GM12872 (cell line): ENCODE measurements at regions not wholly inside any gene's neighbourhood (a gene's known extent, or its start where the extent isn't known, plus 50 kb on each side); places are given as distances from the start of the nearest gene placed in this dataset.

Source experiments
- TF ChIP-seq, protein P1 (sequence below): IDR thresholded peaks from 3 replicates; pipeline ENCODE4 v1.5.1; 2011; ENCODE audit warnings: low read depth, mild to moderate bottlenecking, low read length, moderate library complexity; ENCODE audit not compliant: insufficient read depth

- TF ChIP-seq, protein P1, sequence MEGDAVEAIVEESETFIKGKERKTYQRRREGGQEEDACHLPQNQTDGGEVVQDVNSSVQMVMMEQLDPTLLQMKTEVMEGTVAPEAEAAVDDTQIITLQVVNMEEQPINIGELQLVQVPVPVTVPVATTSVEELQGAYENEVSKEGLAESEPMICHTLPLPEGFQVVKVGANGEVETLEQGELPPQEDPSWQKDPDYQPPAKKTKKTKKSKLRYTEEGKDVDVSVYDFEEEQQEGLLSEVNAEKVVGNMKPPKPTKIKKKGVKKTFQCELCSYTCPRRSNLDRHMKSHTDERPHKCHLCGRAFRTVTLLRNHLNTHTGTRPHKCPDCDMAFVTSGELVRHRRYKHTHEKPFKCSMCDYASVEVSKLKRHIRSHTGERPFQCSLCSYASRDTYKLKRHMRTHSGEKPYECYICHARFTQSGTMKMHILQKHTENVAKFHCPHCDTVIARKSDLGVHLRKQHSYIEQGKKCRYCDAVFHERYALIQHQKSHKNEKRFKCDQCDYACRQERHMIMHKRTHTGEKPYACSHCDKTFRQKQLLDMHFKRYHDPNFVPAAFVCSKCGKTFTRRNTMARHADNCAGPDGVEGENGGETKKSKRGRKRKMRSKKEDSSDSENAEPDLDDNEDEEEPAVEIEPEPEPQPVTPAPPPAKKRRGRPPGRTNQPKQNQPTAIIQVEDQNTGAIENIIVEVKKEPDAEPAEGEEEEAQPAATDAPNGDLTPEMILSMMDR, result no peak
These were observed 612.4 kb upstream of the GRM7 start for GRCh38 chr3:6248528-6248927.

- TF ChIP-seq, protein P1, result no peak
These were observed 611.2 kb upstream of the GRM7 start for GRCh38 chr3:6249679-6250078.

GRCh38 chr3:6250167-6250566 lies 610.7 kb upstream of the GRM7 start:
- TF ChIP-seq, protein P1, result no peak

- TF ChIP-seq, protein P1, result no peak
These were observed 609.1 kb upstream of the GRM7 start for GRCh38 chr3:6251612-6252400.

GRCh38 chr3:6254490-6254889 lies 606.4 kb upstream of the GRM7 start:
- TF ChIP-seq, protein P1, result no peak

DNA sequence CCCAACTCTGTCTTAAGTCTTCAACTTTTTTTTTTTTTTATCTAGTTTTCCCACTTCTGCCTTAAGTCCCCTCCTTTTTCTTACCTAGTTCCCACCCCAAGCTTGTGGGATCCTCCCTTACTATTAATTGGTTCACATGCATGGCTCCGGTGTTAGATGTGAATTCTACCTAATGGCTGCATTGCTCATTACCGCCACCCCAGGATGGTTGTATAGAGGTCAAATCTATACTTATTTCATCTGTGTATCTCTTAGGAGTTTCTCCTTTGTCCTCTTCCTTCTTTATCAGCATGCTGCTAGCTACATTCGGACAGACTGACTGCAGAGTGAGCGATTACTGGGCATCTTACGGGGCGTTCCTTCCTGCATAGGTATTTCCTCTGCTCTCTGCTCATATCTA lies 605.7 kb upstream of the GRM7 start:
- TF ChIP-seq, protein P1, result no peak

DNA sequence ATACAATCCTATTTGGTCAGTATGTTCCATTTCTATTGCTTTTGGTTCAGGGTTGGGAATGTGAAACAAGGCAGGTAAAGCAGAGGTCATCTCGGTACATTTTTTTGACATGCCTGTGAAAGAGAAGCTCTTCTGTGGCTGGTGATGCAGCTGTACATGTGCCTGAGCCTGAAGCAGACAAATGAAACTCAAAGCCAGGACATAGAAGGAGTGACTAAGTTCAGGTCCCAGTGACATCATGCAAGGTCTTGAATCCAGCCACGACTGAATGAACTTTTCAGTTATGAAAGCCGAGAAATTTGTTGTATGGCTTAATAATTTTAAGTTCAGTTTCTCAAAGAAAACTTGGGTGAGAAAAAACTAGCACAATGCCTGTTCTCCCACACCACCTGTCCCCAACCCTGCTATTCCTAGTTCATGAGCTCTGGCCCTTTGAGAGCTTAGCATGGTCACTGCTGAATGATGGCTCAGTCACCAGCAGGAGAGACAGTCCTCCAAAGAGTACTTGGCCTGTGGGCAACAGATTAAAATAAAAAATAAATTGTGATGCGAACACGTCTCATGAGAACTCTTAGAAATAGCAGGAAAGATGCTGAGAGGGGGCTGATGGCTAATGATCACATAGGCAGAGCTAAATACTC lies 600.2 kb upstream of the GRM7 start:
- TF ChIP-seq, protein P1, result no peak
